IMR-90 (cell line): ENCODE measurements at regions not wholly inside any gene's neighbourhood (a gene's known extent, or its start where the extent isn't known, plus 50 kb on each side); places are given as distances from the start of the nearest gene placed in this dataset.

Source experiments
- ATAC-seq: fragments of 200-7000 bp; cut with Tn5 transposase; 2 replicates; pipeline ENCODE4 v1.9.1; 2020; ENCODE audit warnings: low read depth, mild to moderate bottlenecking, moderate library complexity
- BruUV-seq: library from RNA; stranded (reverse); fragments of 400-500 nt; replicated peaks from 2 replicates; lab custom pipeline; 2021; lab: Mats Ljungman, UMichigan
- CTCF ChIA-PET: fragments of 300-600 bp; formaldehyde crosslinking; extraction: SDS; loops from one replicate; lab custom pipeline; 2021; ENCODE audit warnings: antibody characterized with exemption; lab: Yijun Ruan, JAX
- POLR2A ChIA-PET: fragments of 300-600 bp; sonication (Branson Sonifier 250); formaldehyde crosslinking; loops from one replicate; lab custom pipeline; 2022; ENCODE audit warnings: antibody characterized with exemption; ENCODE audit not compliant: unreplicated experiment; lab: Charles Lee
- DNase-seq: peaks from one replicate; pipeline ENCODE4 v3.0.0; 2013
- H2AFZ ChIP-seq: replicated peaks from 2 replicates; pipeline ENCODE3; 2013; ENCODE audit warnings: low read length, mild to moderate bottlenecking; ENCODE audit not compliant: poor library complexity
- H2AK5ac ChIP-seq: 2 replicates; pipeline ENCODE4 v1.6.1; 2013; ENCODE audit warnings: low read depth, low read length, inconsistent platforms
- H2AK9ac ChIP-seq: replicated peaks from 2 replicates; pipeline ENCODE3; 2013; ENCODE audit warnings: mild to moderate bottlenecking, low read depth, low read length, moderate library complexity; ENCODE audit not compliant: poor library complexity
- H2BK120ac ChIP-seq: 2 replicates; pipeline ENCODE4 v1.6.1; 2013; ENCODE audit warnings: low read depth, low read length, inconsistent platforms
- H2BK15ac ChIP-seq: 3 replicates; pipeline ENCODE4 v1.6.1; 2013; ENCODE audit warnings: low read depth, low read length, inconsistent platforms
- H2BK20ac ChIP-seq: 2 replicates; pipeline ENCODE4 v1.6.1; 2013; ENCODE audit warnings: low read depth, mild to moderate bottlenecking, inconsistent platforms, low read length, moderate library complexity
- H2BK5ac ChIP-seq: 2 replicates; pipeline ENCODE4 v1.6.1; 2013; ENCODE audit warnings: mild to moderate bottlenecking, low read depth, low read length, inconsistent platforms; ENCODE audit not compliant: poor library complexity, severe bottlenecking
- H3K14ac ChIP-seq: replicated peaks from 2 replicates; pipeline ENCODE4 v1.6.1; 2013; ENCODE audit warnings: low read depth, low read length, inconsistent platforms
- H3K18ac ChIP-seq: 2 replicates; pipeline ENCODE4 v1.6.1; 2013; ENCODE audit warnings: low read depth, low read length, control low read depth
- H3K23ac ChIP-seq: 2 replicates; pipeline ENCODE4 v1.6.1; 2013; ENCODE audit warnings: low read depth, low read length, inconsistent platforms
- H3K27ac ChIP-seq: 2 replicates; pipeline ENCODE4 v1.5.1; 2013; ENCODE audit warnings: mild to moderate bottlenecking, control low read depth, low read length; ENCODE audit not compliant: insufficient read depth
- H3K27me3 ChIP-seq: 2 replicates; pipeline ENCODE4 v1.6.1; 2013; ENCODE audit warnings: low read length; ENCODE audit not compliant: control insufficient read depth, insufficient read depth
- H3K36me3 ChIP-seq: 2 replicates; pipeline ENCODE4 v1.6.1; 2013; ENCODE audit warnings: low read length, mixed read lengths; ENCODE audit not compliant: control insufficient read depth, insufficient read depth
- H3K4ac ChIP-seq: 2 replicates; pipeline ENCODE4 v1.6.1; 2013; ENCODE audit warnings: low read depth, low read length, inconsistent platforms
- H3K4me1 ChIP-seq: 2 replicates; pipeline ENCODE4 v1.6.1; 2013; ENCODE audit warnings: low read length, mixed read lengths; ENCODE audit not compliant: control insufficient read depth, insufficient read depth
- H3K4me2 ChIP-seq: 2 replicates; pipeline ENCODE4 v1.6.1; 2013; ENCODE audit warnings: low read depth, mild to moderate bottlenecking, control low read depth, low read length, moderate library complexity
- H3K4me3 ChIP-seq: 2 replicates; pipeline ENCODE4 v1.5.1; 2013; ENCODE audit warnings: low read depth, mild to moderate bottlenecking, control low read depth, low read length, moderate library complexity; ENCODE audit not compliant: insufficient read depth
- H3K56ac ChIP-seq: 2 replicates; pipeline ENCODE4 v1.6.1; 2013; ENCODE audit warnings: low read length, inconsistent platforms; ENCODE audit not compliant: insufficient read depth; ENCODE audit errors: extremely low read depth
- H3K79me1 ChIP-seq, 2 experiments: 2 replicates each; pipeline ENCODE4 v1.6.1; 2013; ENCODE audit warnings: low read length in 2 of 2, inconsistent platforms in 1 of 2, low read depth in 1 of 2
- H3K9ac ChIP-seq: 2 replicates; pipeline ENCODE4 v1.6.1; 2013; ENCODE audit warnings: low read depth, low read length, control low read depth
- H3K9me1 ChIP-seq: 2 replicates; pipeline ENCODE4 v1.6.1; 2013; ENCODE audit warnings: low read length, inconsistent platforms; ENCODE audit not compliant: insufficient read depth
- H3K9me3 ChIP-seq: 2 replicates; pipeline ENCODE4 v1.6.1; 2013; ENCODE audit warnings: low read length; ENCODE audit not compliant: control insufficient read depth, insufficient read depth
- H4K20me1 ChIP-seq: 2 replicates; pipeline ENCODE4 v1.6.1; 2013; ENCODE audit warnings: low read length, inconsistent platforms; ENCODE audit not compliant: insufficient read depth
- H4K5ac ChIP-seq: 2 replicates; pipeline ENCODE4 v1.6.1; 2013; ENCODE audit warnings: mild to moderate bottlenecking, low read depth, low read length, control low read depth
- H4K8ac ChIP-seq, 2 experiments: 2 replicates each; pipeline ENCODE4 v1.6.1; 2013; ENCODE audit warnings: low read depth in 2 of 2, low read length in 2 of 2, control low read depth in 1 of 2, inconsistent platforms in 1 of 2
- H4K91ac ChIP-seq: 2 replicates; pipeline ENCODE4 v1.6.1; 2013; ENCODE audit warnings: low read depth, low read length, inconsistent platforms; ENCODE audit not compliant: insufficient read depth
- CHD1 ChIP-seq: IDR thresholded peaks from 2 replicates; pipeline ENCODE4 v1.6.1; 2012; ENCODE audit warnings: low read depth, low read length, improper control_type of control experiment
- WGBS, 2 experiments: methylation state at CpG; one replicate each; pipeline versions ENCODE4 v1.1.5 to v1.1.7; 2013; ENCODE audit warnings: missing lambda C conversion rate in 2 of 2; ENCODE audit not compliant: insufficient read length in 1 of 2; ENCODE audit errors: extremely low coverage in 2 of 2; 5-methylcytosine and 5-hydroxymethylcytosine counted together
- dilution Hi-C: fragments of 300-500 bp; cut with HindIII; formaldehyde crosslinking; loops from one replicate; pipeline ENCODE4 v1.14.3; 2018; ENCODE audit warnings: low sequenced_read_pairs; ENCODE audit not compliant: unreplicated experiment
- in situ Hi-C: fragments of 300-500 bp; cut with MboI; formaldehyde crosslinking; loops from 3 replicates; pipeline ENCODE4 v1.14.3; 2019; ENCODE audit warnings: low sequenced_read_pairs, inconsistent platforms, mixed read lengths
- intact Hi-C: fragments of 100-400 bp; cut with micrococcal nuclease; formaldehyde crosslinking; loops from 2 replicates; pipeline ENCODE4 v1.10.0; 2022

- Histone ChIP-seq H2AK5ac (no peak overlapping the region), H3K9me3 (no peaks in the 10 kb centered on the region), H2BK120ac (no peak overlapping the region), H4K20me1 (no peaks in the 10 kb centered on the region), H3K4me1 (no peaks in the 10 kb centered on the region), H2BK15ac (no peak overlapping the region), H3K4me3 (no peak overlapping the region), H4K5ac (no peak overlapping the region), H4K91ac (no peak overlapping the region), H3K9ac (no peak overlapping the region), H4K8ac (no peak overlapping the region), H2AFZ (no peak overlapping the region), H3K27me3 (no peaks in the 10 kb centered on the region), H3K27ac (no peak overlapping the region), H3K4me2 (no peak overlapping the region), H2BK20ac (no peak overlapping the region), H2BK5ac (no peak overlapping the region), H3K9me1 (no peaks in the 10 kb centered on the region), H3K4ac (no peak overlapping the region), H3K36me3 (no peaks in the 10 kb centered on the region), H3K56ac (no peak overlapping the region), H2AK9ac (no peak overlapping the region), H3K18ac (no peak overlapping the region), H3K79me1 (no peaks in the 10 kb centered on the region), H3K14ac (no peak overlapping the region), H3K23ac (no peak overlapping the region)
- DNase-seq (no peak), ATAC-seq (no peak)
- BruUV-seq = no TSS peak
- POLR2A ChIA-PET = interaction anchor here (0.5 kb wide), 1 partner anchor 32 kb away, joined by 5 read pairs; no protein-coding TSS in a partner anchor
- TF ChIP-seq CHD1 = no peak
- dilution Hi-C loops = no loop called here
- no CpG with 5 or more reads among the region's 2 CpGs for whole genome bisulfite sequencing, 2 experiments
- intact Hi-C loops = no loop called here
- CTCF ChIA-PET = no interaction called here
- in situ Hi-C loops = no loop called here
Observed at GRCh38 chr20:21003902-21004301, 102.3 kb downstream of the LINC00237 start.
